Heart left ventricle (tissue), 13 donors: ENCODE measurements at regions not wholly inside any gene's neighbourhood (a gene's known extent, or its start where the extent isn't known, plus 50 kb on each side); places are given as distances from the start of the nearest gene placed in this dataset.

Source experiments
- CTCF ChIP-seq, 12 donors: fragments of 200-600 bp; sonication (generic) in 4 of 12; IDR thresholded peaks; one replicate each; pipeline versions ENCODE4 v1.5.0 to v1.8.0; 2018 to 2022; ENCODE audit warnings: antibody characterized with exemption in 12 of 12, mild to moderate bottlenecking in 5 of 12
- POLR2A ChIP-seq, 2 donors: fragments of 450-650 bp; IDR thresholded peaks; one replicate each; pipeline ENCODE4 v1.6.1; 2017; ENCODE audit warnings: antibody characterized with exemption in 2 of 2, mild to moderate bottlenecking in 2 of 2, moderate library complexity in 2 of 2
- donor health status: ischemic (EF 13 %, LVEDD 7.1; RV severe dilation, severe dysfunction).
- donor health status: DM: no; HTN: yes; CAD: no.
- donor health status: DM: no; HTN: no; CAD: no.
- donor health status: ischemic (EF 25% LVEDD 6.9; RV normal size, moderate dysfunction).
- donor health status: ischemic (EF 25% LVEDD 5.7; RV mildly dilated, moderate dysfunction).
- donor health status: ischemic (EF 35%, LVEDD 5.7; RV mildly dilated, moderate dysfunction).
- donor health status: nonischemic (EF 11% LVEDD 7.7; RV severe dilation, severe dysfunction).
- donor health status: DM: yes; HTN: yes; CAD: no.
- donor health status: PGD.
- donor health status: ischemic (EF 29% LVEDD 5.4; RV normal size, mild dysfunction).
- donor health status: nonischemic (EF 23%, LVEDD 6.1; RV moderate dilation, normal function).

- TF ChIP-seq CTCF (IDR thresholded peaks at IDR 0.05) (no peak), POLR2A (IDR thresholded peaks at IDR 0.05) (no peak)
These were observed 261.7 kb downstream of the ETAA1 start for GRCh38 chr2:67658820-67659219.
